NCI-H1694 treated with DMSO at 0.1 percent for 48 hours (cell line): ENCODE measurements at regions not wholly inside any gene's neighbourhood (a gene's known extent, or its start where the extent isn't known, plus 50 kb on each side); places are given as distances from the start of the nearest gene placed in this dataset.

Experiments
- DNase-seq: peaks from one replicate; lab custom pipeline; 2025; lab: John Stamatoyannopoulos, UW

GRCh38 chr2:221680548-221680947, 108.4 kb upstream of the EPHA4 start:
- DNase-seq: no peak

DNA sequence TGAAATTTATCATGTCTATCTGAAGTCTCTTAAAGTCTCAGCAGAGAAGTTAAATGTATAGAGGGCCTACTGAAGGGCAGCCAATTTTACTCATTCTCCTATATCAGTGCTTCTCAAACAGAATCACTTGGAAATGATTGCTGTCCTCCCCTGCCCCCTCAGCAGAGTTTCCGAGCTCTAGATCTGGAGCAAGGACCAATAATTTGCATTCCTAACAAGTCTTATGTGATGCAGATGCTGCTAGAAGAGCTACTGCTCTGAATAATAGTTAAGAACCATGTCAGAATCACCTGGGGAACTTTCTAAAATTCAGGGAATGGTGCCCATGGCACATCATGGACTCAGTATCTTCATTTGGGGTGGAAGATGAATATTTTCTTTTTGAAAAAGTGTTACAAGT, 105.6 kb upstream of the EPHA4 start:
- DNase-seq: no peak

- DNase-seq: no peak
These were observed 104.6 kb upstream of the EPHA4 start for GRCh38 chr2:221676566-221677172.

GRCh38 chr2:221675201-221675908, 103.3 kb upstream of the EPHA4 start:
- no peak for DNase-seq

GRCh38 chr2:221674446-221674845, 102.3 kb upstream of the EPHA4 start:
- no peak for DNase-seq

DNA sequence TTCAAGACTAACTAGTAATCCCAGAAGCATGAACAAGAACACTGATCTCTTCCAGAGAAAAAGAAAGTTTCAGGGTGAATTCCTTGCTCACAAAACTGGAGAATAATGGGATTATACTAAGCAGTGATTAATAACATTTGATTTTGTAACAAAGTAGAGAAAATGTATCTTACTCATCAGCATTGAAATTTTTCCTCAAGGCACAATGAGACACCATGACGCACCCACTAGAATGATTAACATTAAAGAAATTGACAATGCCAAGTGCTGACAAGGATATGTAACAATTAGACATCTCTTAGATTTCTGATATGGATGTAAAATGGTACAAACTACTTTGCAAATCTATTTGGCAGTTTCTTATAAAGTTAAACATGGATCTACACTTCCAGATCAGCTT, 101.1 kb upstream of the EPHA4 start:
- DNase-seq: no peak

GRCh38 chr2:221671515-221671914, 99.4 kb upstream of the EPHA4 start:
- no peak for DNase-seq

DNA sequence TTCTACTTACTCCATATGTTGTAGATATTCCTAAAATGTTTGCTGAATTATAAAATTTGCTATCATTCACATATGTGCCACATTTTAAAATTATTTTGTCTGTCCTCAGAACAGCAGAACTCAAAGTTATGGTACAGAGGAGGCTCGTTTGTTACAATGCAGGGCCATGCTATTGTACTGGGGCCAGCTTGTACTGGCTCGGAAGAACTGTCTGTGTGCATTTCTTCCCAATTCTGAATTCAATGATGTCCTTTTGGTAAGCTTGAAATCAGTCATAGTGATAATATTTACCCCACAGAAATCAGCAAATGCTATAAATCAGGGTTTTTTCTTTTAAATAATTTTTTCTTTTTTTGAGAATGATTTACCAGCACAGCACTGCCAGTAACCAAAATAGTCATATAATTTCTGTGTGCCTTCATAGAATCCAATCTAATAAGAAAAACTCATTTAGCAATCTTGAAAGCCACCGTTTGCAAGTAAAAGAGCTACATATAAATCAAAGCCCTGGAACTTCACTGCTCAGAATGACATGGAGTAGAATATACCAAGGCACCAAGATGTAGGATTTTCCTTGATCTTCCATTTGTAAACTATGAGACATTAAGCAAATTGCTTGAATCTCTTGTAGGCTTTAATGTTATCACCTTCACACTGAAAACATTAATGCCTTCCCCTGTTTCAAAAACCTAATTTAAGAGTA, 90.7 kb upstream of the EPHA4 start:
- no peak for DNase-seq

- DNase-seq: no peak
These were observed 85.7 kb upstream of the EPHA4 start for GRCh38 chr2:221657806-221658205.

DNA sequence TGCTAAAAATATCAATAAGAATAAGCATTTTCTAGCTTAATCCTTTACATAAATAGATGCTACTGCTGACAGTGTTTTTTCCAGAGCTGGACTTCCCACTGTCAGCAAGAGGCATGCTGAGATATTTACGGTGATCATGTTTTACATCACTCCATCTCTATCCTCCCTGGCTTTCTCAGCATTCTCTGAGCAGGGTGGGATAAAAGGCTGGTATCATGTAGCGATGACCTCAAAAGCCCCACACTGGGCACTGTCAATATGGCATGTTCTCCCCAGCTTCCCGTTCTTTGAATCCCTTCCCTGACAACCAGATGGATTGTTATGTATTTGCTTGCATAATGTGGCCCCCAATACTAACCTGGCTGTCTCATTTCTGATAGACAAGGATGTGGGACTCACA, 83.2 kb upstream of the EPHA4 start:
- DNase-seq: no peak

GRCh38 chr2:221653182-221653581, 81.1 kb upstream of the EPHA4 start:
- DNase-seq: no peak

DNA sequence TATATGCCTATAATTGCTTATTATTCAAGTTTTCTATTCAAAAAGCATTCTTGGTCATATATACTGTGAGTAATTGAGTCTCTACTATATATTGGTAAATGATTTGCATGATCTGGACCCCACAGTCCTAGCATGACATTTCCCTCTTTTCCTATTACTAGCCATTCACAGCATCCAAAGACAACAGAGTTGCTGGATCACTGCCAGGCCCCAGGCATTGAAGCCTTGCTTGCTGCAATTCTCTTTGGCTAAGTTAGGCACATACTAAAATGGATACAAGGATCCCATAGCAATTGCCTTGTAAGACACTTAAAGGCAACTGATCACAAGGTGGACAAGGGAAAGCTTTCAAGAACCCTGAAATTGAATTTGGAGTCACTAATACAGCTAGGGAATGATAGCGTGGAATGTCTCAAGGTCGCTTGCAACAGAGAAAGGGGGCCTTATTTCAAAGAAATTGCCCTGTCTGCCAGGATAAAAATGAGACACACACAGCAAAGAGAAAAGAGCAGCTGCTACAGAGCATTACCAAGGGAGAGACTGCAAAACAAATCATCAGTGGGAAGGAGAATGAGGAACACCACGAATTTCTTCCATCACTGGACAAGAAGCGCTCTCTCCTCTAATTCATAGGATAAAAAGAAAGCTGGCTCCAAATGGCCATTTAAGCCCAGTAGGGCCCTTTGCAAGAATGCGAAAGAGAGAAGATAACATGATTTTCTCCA, 77.1 kb upstream of the EPHA4 start:
- no peak for DNase-seq

DNA sequence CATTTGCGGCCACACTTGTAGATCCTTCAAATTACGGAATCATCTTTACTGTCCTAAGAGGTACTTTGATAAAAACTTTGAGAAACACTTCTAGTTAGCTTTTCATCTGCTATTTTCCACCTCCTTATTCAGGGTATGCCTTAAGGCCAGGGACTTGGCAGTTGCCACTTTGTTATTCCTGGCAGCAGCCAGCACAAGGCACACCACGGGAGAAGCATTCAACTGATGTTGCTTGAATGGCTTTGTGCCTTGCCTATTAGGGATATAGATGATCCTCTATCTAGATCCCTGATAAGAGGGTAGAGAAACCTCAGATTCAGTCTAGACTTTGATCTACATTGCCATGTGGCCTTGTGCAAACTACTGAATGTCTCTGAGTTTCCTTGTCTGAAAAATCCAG, 70.3 kb upstream of the EPHA4 start:
- no peak for DNase-seq

DNA sequence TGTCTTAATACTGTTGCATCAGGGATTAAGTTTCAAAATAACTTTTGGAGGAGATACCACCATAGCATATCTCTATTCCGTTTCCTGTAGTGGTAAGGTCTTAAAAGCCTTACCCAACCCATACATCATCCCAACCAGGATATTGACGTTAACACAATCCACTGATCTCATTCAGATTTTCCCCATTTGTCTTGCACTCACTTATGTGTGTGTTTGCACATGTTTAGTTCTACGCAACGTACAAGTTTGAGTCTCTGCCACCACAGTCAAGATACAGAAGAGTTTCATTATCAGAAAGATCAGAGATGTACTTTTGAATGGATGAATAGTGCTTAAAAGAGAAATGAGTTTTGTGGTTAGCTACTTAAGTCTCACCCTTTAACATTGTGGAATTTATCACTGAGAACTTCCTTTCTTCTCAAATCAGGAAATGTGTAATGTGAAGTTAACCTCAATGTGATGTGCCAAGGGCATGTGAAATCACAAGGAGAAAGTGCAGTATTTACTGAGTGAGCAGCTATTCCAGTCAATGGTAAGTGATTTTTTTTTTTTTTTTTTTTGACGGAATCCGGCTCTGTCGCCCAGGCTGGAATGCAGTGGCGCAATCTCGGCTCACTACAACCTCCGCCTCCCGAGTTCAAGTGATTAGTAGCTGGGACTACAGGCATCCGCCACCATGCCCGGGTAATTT, 69.2 kb upstream of the EPHA4 start:
- no peak for DNase-seq

GRCh38 chr2:221640686-221641085, 68.6 kb upstream of the EPHA4 start:
- no peak for DNase-seq

DNA sequence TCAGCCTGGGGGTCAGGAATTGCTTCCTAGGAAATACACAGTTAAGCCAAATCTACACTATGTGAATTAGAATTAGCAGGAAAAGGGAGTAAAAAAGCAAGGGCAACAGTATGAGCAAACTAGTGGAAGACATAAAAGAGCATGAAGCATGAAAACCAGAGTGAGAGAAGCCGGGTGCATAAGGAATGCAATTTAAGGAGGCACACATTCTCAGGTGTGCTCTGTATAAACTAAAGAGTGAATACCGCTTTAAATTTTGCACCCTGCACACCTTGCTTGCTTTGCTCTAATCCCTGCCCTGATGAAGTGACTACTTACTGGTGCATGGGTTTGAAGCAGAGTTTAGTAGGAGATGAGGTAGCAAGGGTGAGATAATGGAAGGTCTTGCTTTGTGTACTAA, 65.7 kb upstream of the EPHA4 start:
- no peak for DNase-seq

DNA sequence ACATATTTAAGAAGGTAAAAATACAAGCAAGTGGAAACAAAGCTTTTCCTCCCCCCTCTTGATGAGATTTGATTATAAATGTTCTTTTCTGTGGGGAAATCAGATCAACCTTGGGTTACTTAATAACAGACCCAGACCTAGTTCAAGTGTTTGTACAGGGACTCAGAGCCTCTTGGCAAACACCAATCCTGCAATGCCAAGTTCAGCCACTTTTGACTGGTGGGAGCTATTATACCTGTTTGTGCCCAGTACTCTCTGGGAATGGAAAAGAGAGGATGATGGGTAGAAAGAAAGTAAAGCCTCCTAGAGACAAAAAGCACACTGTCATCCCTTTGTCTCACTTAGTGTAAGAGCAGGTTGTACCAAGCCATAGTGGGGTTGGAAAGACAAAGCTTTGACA, 63.8 kb upstream of the EPHA4 start:
- no peak for DNase-seq

DNA sequence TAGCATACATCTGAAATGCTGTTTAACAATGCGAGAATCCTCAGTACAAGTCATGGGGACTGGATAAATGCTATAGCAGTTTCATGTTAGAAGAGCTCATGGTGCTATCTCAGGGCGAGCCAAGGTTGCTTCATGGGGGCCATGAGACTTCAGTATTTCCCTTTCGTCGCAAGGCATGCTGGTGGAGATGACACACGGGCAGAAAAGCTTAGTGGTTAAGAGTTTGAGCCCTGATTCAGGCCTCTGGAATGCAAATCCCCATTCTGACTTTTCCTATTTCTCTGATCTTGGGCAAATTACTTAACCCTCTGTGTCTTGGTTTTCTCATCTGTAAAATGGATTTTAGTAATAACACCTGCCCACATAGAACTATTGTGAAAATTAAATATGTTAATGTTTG, 57.4 kb upstream of the EPHA4 start:
- DNase-seq: no peak

DNA sequence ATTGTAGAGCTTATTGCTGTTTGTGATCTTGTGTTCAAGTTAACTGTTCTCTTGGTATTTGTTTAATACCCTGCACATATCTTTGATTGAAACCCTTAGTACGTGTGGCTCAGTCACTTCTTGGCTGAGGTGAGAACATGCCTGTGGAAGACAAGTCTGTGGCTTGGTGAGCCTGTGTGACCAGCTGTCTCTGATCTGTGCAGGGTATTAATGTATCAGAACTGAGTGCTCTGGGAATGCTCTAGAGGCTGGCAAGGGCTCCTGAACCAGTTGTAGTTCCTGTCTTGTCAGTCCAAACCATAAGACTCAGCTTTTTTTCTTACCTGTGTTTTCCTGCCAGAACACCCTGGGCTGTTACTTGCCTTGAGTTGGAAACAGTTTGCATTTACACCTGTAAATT, 52.4 kb upstream of the EPHA4 start:
- DNase-seq: no peak
